ENCODE measurements at regions not wholly inside any gene's neighbourhood (a gene's known extent, or its start where the extent isn't known, plus 50 kb on each side); places are given as distances from the start of the nearest gene placed in this dataset.

- Histone ChIP-seq H3K4me3 (ENCODE audit: low read length) (no peak overlapping the region), H3K36me3 (ENCODE audit: insufficient read depth, low read length) (no peaks in the 10 kb centered on the region), H3K27ac (ENCODE audit: low read depth in 1 of 2, low read length in 2 of 2) (no peak overlapping the region), H3K4me1 (ENCODE audit: insufficient read depth, low read length) (peaks cover 4% of the 10 kb centered on the region), H3K9me3 (ENCODE audit: control insufficient read depth in 1 of 2, insufficient read depth in 1 of 2, low read length in 2 of 2) (no peaks in the 10 kb centered on the region), H3K27me3 (ENCODE audit: control insufficient read depth in 1 of 2, insufficient read depth in 2 of 2, low read length in 2 of 2) (peaks cover 0 to 20% of the 10 kb centered on the region in 2 experiments)
- ChIA-PET CTCF (no interaction called here), POLR2A (no interaction called here)
- no peaks in the 10 kb centered on the region for H3K4me1 Mint-ChIP-seq (ENCODE audit: low read depth)
- no peak for ATAC-seq (ENCODE audit: poor library complexity)
- no peaks in the 10 kb centered on the region for H3K9me3 Mint-ChIP-seq
- H3K27me3 Mint-ChIP-seq, result peaks cover 23% of the 10 kb centered on the region
- DNase-seq, result no peak
- H3K27ac Mint-ChIP-seq, result no peak overlapping the region
- intact Hi-C loops (cut with DNase I, micrococcal nuclease), result no loop called here
- no peak overlapping the region for H3K4me3 Mint-ChIP-seq
- no peaks in the 10 kb centered on the region for H3K36me3 Mint-ChIP-seq (ENCODE audit: low read depth)
- TF ChIP-seq CTCF (IDR thresholded peaks at IDR 0.05), result no peak
Measured at GRCh38 chr3:102672305-102672704, 237.5 kb downstream of the ZPLD1 start.

DNA sequence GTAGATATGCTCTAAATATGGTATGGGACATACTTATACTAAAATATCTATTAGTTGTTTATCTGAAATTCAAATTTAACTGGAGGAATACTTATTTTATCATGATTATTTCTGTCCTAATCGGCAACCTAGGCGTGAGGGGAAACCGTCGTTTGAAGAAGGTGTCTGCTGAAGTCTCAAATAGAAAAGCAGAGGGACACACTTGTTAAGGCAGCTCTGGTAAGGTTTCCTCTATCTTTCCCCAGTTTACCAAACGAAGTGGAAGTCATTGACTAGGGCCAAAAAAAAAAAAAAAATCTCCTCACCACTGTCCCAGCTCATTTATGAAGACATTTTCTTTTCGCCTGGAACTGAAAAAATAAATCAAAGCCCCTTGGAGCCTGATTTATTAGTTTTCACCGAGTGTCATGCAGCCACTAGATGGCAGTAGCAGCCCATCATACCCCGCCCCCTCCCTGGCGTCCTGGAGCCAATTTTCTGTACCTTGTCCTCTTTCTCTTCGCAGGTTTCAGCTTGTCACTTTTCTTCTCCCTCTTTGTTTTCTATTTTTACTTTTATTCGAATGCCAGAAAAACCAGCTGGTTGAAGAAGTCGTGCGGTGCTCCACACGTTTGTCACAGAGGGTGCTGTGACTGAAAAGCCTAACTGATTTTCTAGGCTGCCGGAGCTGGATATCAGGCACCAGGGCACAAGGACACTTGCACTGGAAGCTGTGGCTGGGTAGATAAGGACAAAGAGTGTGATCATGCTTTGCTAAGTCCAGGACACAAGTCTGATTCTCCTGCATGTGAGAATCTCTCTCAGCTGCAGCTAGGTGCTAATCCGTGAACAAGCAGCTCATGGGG, 238.7 kb downstream of the ZPLD1 start:
- Histone ChIP-seq H3K9me3 (ENCODE audit: control insufficient read depth in 1 of 2, insufficient read depth in 1 of 2, low read length in 2 of 2) (no peaks in the 10 kb centered on the region), H3K4me1 (ENCODE audit: insufficient read depth, low read length) (peaks cover 4% of the 10 kb centered on the region), H3K4me3 (ENCODE audit: low read length) (no peak overlapping the region), H3K36me3 (ENCODE audit: insufficient read depth, low read length) (no peaks in the 10 kb centered on the region), H3K27ac (ENCODE audit: low read depth in 1 of 2, low read length in 2 of 2) (no peak overlapping the region), H3K27me3 (ENCODE audit: control insufficient read depth in 1 of 2, insufficient read depth in 2 of 2, low read length in 2 of 2) (peaks cover 0 to 14% of the 10 kb centered on the region in 2 experiments)
- intact Hi-C loops (cut with DNase I, micrococcal nuclease), result no loop called here
- Mint-ChIP-seq H3K9me3 (no peaks in the 10 kb centered on the region), H3K27me3 (peaks cover 15% of the 10 kb centered on the region), H3K36me3 (ENCODE audit: low read depth) (no peaks in the 10 kb centered on the region), H3K4me1 (ENCODE audit: low read depth) (no peaks in the 10 kb centered on the region), H3K4me3 (no peak overlapping the region), H3K27ac (no peak overlapping the region)
- no peak for ATAC-seq (ENCODE audit: poor library complexity)
- DNase-seq, result peak; percentile 17 to 66 (median 40)
- POLR2A ChIA-PET, result interaction anchor here (0.6 kb wide), 1 partner anchor 1513 kb away, joined by 3 read pairs; no protein-coding TSS in a partner anchor
- TF ChIP-seq CTCF (IDR thresholded peaks at IDR 0.05), result peak; percentile 80
- CTCF ChIA-PET, result interaction anchor here (2.3 kb wide), 1 partner anchor 17 kb away, joined by 6 read pairs; no protein-coding TSS in a partner anchor

DNA sequence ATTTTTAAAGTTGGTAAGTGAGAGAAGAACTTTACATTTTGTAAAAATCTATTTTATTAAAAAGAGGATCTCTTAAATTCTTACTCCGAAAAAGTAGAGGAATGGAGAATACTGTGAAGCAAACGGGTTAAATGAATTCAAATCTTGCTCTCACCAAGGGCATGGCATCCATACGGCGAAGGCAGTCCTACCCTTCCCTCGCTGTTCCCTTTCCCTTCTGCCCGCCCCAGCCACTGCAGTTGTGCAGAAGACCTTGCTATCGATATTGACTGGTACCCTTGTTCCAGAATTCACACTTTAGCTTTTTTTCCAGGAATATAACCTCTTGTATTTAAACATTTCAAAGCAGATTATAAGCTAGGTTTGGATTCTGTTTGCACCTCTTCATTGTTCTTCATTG, 239.5 kb downstream of the ZPLD1 start:
- H3K27ac Mint-ChIP-seq, result no peak overlapping the region
- POLR2A ChIA-PET, result no interaction called here
- intact Hi-C loops (cut with DNase I, micrococcal nuclease), result no loop called here

More for the DNA sequence above, 239.5 kb downstream of the ZPLD1 start:
- H3K4me3 Mint-ChIP-seq, result no peak overlapping the region
- H3K4me1 Mint-ChIP-seq (ENCODE audit: low read depth), result no peaks in the 10 kb centered on the region
- H3K36me3 Mint-ChIP-seq (ENCODE audit: low read depth), result no peaks in the 10 kb centered on the region
- Histone ChIP-seq H3K27ac (ENCODE audit: low read depth in 1 of 2, low read length in 2 of 2) (no peak overlapping the region), H3K27me3 (ENCODE audit: control insufficient read depth in 1 of 2, insufficient read depth in 2 of 2, low read length in 2 of 2) (peaks cover 0 to 14% of the 10 kb centered on the region in 2 experiments), H3K36me3 (ENCODE audit: insufficient read depth, low read length) (no peaks in the 10 kb centered on the region), H3K4me1 (ENCODE audit: insufficient read depth, low read length) (peaks cover 4% of the 10 kb centered on the region), H3K4me3 (ENCODE audit: low read length) (no peak overlapping the region), H3K9me3 (ENCODE audit: control insufficient read depth in 1 of 2, insufficient read depth in 1 of 2, low read length in 2 of 2) (no peaks in the 10 kb centered on the region)
- H3K27me3 Mint-ChIP-seq, result peaks cover 15% of the 10 kb centered on the region
- no peak for TF ChIP-seq CTCF (IDR thresholded peaks at IDR 0.05)
- CTCF ChIA-PET, result interaction anchor here (2.3 kb wide), 1 partner anchor 16 kb away, joined by 6 read pairs; no protein-coding TSS in a partner anchor
- DNase-seq (no peak), ATAC-seq (ENCODE audit: poor library complexity) (no peak)
- no peaks in the 10 kb centered on the region for H3K9me3 Mint-ChIP-seq
